OCI-LY1 (cell line): ENCODE measurements at regions not wholly inside any gene's neighbourhood (a gene's known extent, or its start where the extent isn't known, plus 50 kb on each side); places are given as distances from the start of the nearest gene placed in this dataset.

Source experiments
- H2AFZ ChIP-seq: fragments of 200-600 bp; sonication (generic), shearing (Covaris generic); 2 replicates; pipeline ENCODE4 v1.6.0; 2014; ENCODE audit warnings: antibody characterized with exemption, mild to moderate bottlenecking, low read length
- H3F3A ChIP-seq: fragments of 200-600 bp; sonication (generic), shearing (Covaris generic); 2 replicates; pipeline ENCODE4 v1.6.0; 2014; ENCODE audit warnings: mild to moderate bottlenecking, antibody characterized with exemption, low read length, moderate library complexity; ENCODE audit not compliant: insufficient read depth
- H3K27ac ChIP-seq: fragments of 200-600 bp; sonication (generic); 2 replicates; pipeline ENCODE4 v1.5.1; 2014; ENCODE audit warnings: low read length, mixed run types, mild to moderate bottlenecking, low read depth; ENCODE audit not compliant: poor library complexity, severe bottlenecking
- H3K27me3 ChIP-seq: fragments of 200-600 bp; sonication (generic); 2 replicates; pipeline ENCODE4 v1.6.0; 2014; ENCODE audit warnings: antibody characterized with exemption, mild to moderate bottlenecking, low read length, moderate library complexity; ENCODE audit not compliant: insufficient read depth
- H3K36me3 ChIP-seq: fragments of 200-600 bp; sonication (generic); 2 replicates; pipeline ENCODE4 v1.6.1; 2014; ENCODE audit warnings: mild to moderate bottlenecking, antibody characterized with exemption, low read length, moderate library complexity, mixed read lengths; ENCODE audit not compliant: insufficient read depth
- H3K4me1 ChIP-seq: fragments of 200-600 bp; sonication (generic); 2 replicates; pipeline ENCODE4 v1.5.1; 2014; ENCODE audit warnings: mild to moderate bottlenecking, low read length, moderate library complexity; ENCODE audit not compliant: insufficient read depth, severe bottlenecking
- H3K4me2 ChIP-seq: fragments of 200-600 bp; sonication (generic), shearing (Covaris generic); 2 replicates; pipeline ENCODE4 v1.6.1; 2014; ENCODE audit warnings: low read length
- H3K4me3 ChIP-seq: fragments of 200-600 bp; sonication (generic); 2 replicates; pipeline ENCODE4 v1.5.1; 2014; ENCODE audit warnings: low read length, low read depth, mild to moderate bottlenecking, mixed read lengths; ENCODE audit not compliant: poor library complexity, severe bottlenecking
- H3K79me2 ChIP-seq: fragments of 200-600 bp; shearing (Covaris generic); 2 replicates; pipeline ENCODE4 v1.6.1; 2016; ENCODE audit warnings: mixed run types, low read length, mixed read lengths; ENCODE audit not compliant: insufficient read depth
- H3K9ac ChIP-seq: fragments of 200-600 bp; sonication (generic), shearing (Covaris generic); 2 replicates; pipeline ENCODE4 v1.6.1; 2014; ENCODE audit warnings: mild to moderate bottlenecking, low read length, mixed read lengths
- H3K9me2 ChIP-seq: fragments of 200-600 bp; sonication (generic), shearing (Covaris generic); 2 replicates; pipeline ENCODE4 v1.6.1; 2014; ENCODE audit warnings: low read depth, mild to moderate bottlenecking, low read length, mixed read lengths
- H3K9me3 ChIP-seq: fragments of 200-600 bp; shearing (Covaris generic); 2 replicates; pipeline ENCODE4 v1.6.1; 2014; ENCODE audit warnings: low read length, mixed read lengths
- H4K20me1 ChIP-seq: fragments of 200-600 bp; sonication (generic), shearing (Covaris generic); 2 replicates; pipeline ENCODE4 v1.6.0; 2016; ENCODE audit warnings: mild to moderate bottlenecking, low read length; ENCODE audit not compliant: insufficient read depth
- EZH2 ChIP-seq: fragments of 200-600 bp; sonication (generic), shearing (Covaris generic); IDR thresholded peaks from 2 replicates; pipeline ENCODE4 v1.8.0; 2017; ENCODE audit warnings: borderline replicate concordance, mixed run types, mild to moderate bottlenecking, antibody characterized with exemption, low read length, moderate library complexity, mixed read lengths
- TF ChIP-seq, protein P1 (sequence below): fragments of 200-600 bp; sonication (generic), shearing (Covaris generic); IDR thresholded peaks from 2 replicates; pipeline ENCODE4 v1.5.1; 2017; ENCODE audit warnings: mild to moderate bottlenecking, antibody characterized with exemption, low read length, moderate library complexity, mixed read lengths

DNA sequence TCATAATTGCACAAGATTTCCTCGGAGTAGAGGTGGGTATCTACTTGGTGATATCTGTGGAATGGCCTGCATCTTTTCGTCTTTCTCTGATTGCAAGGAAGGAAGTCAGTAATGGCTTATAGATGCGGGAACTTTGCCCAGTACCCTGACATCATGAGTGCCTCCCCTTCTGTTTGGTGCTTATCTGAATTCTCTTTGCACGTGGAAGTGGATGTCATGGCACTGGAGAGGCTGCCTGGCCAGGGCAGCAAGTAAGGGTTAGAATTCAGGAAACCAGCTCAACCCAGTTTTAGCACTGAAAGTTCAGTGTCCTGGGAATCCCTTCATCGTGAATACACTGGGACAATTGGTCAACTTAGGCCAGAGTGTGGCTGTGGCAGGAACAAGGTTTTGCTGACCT, 83.5 kb upstream of the RAPGEF2 start:
- Histone ChIP-seq H4K20me1 (no peaks in the 10 kb centered on the region), H3K9ac (no peak overlapping the region), H3F3A (no peaks in the 10 kb centered on the region), H3K79me2 (no peaks in the 10 kb centered on the region), H3K9me3 (no peaks in the 10 kb centered on the region), H3K4me2 (no peak overlapping the region), H3K4me3 (no peak overlapping the region), H2AFZ (no peak overlapping the region), H3K27me3 (no peaks in the 10 kb centered on the region), H3K36me3 (no peaks in the 10 kb centered on the region), H3K9me2 (no peaks in the 10 kb centered on the region), H3K4me1 (no peaks in the 10 kb centered on the region), H3K27ac (no peak overlapping the region)
- TF ChIP-seq, protein P1, sequence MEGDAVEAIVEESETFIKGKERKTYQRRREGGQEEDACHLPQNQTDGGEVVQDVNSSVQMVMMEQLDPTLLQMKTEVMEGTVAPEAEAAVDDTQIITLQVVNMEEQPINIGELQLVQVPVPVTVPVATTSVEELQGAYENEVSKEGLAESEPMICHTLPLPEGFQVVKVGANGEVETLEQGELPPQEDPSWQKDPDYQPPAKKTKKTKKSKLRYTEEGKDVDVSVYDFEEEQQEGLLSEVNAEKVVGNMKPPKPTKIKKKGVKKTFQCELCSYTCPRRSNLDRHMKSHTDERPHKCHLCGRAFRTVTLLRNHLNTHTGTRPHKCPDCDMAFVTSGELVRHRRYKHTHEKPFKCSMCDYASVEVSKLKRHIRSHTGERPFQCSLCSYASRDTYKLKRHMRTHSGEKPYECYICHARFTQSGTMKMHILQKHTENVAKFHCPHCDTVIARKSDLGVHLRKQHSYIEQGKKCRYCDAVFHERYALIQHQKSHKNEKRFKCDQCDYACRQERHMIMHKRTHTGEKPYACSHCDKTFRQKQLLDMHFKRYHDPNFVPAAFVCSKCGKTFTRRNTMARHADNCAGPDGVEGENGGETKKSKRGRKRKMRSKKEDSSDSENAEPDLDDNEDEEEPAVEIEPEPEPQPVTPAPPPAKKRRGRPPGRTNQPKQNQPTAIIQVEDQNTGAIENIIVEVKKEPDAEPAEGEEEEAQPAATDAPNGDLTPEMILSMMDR, result no peak
- no peak for TF ChIP-seq EZH2

DNA sequence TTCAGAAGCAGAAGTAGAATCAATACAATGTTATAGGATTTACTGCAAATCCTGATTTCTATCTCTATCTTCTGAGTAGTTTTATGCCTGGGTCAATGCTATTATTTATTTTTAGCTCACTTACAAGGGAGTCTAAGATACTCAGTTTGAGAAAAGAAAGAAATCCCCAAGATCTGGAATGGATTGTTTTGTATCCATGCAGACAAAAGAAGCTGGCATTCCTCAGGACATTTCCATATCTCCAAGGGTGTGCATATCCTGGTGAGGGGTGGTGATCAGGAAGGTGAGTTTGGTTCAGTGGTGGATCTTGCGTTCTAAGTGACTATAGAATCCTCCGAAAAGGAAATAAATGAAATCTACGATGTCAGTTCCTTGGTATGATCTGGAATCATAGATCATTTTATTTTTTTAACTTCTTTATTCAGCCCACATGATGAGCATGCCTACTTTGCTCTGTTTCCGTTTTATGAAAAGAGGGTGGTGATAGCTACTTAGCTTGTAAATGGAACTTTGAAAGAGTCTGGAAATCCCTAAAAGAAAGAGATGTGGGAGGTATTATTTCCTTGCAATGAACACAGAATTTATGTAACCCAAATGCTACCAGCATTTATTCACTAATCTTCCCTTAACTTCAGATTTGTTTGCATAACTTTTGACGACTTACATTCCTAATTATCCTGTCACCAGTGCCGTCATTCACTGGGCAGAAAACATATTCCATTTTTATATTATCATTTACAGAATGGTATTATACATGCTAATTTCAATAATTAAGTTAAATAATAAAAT, 81.1 kb upstream of the RAPGEF2 start:
- H3K9ac ChIP-seq, result no peak overlapping the region
- no peak overlapping the region for H3K27ac ChIP-seq

DNA sequence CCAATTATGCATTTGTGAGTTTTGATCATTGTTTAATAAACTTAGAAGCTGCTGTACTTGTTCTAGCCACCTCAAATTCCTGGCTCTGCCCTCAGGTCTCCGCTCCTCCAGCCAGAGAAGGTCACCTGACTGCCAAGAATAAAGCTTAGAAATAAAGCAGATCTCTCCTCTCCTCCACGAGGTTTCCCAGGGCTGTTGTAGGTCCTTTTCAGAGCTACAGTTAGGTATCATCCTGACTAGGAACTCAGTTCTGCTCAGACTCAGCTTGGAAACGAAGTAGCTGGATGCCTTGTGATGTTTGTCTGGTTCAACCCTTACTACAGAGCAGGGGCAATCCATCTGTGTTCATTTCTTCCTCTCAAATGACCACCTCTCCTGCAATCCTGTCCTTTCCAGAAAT, 79.1 kb upstream of the RAPGEF2 start:
- Histone ChIP-seq H3K9me2 (no peaks in the 10 kb centered on the region), H3K9ac (no peak overlapping the region), H3K79me2 (no peaks in the 10 kb centered on the region), H3F3A (no peaks in the 10 kb centered on the region), H2AFZ (no peak overlapping the region), H3K4me1 (no peaks in the 10 kb centered on the region), H3K4me2 (no peak overlapping the region), H3K27ac (no peak overlapping the region), H3K4me3 (no peak overlapping the region), H3K9me3 (no peaks in the 10 kb centered on the region), H4K20me1 (no peaks in the 10 kb centered on the region), H3K27me3 (no peaks in the 10 kb centered on the region), H3K36me3 (no peaks in the 10 kb centered on the region)
- TF ChIP-seq EZH2, result no peak
- TF ChIP-seq, protein P1, result no peak

More for the DNA sequence above, 81.1 kb upstream of the RAPGEF2 start:
- H3K9me3 ChIP-seq, result no peaks in the 10 kb centered on the region
- no peak overlapping the region for H3K4me3 ChIP-seq
- H3K27me3 ChIP-seq, result no peaks in the 10 kb centered on the region
- no peaks in the 10 kb centered on the region for H4K20me1 ChIP-seq
- H3K4me2 ChIP-seq, result no peak overlapping the region
- no peaks in the 10 kb centered on the region for H3K36me3 ChIP-seq
- H3K79me2 ChIP-seq, result no peaks in the 10 kb centered on the region
- no peaks in the 10 kb centered on the region for H3K9me2 ChIP-seq
- no peaks in the 10 kb centered on the region for H3F3A ChIP-seq
- TF ChIP-seq EZH2, result no peak
- TF ChIP-seq, protein P1, result no peak
- no peak overlapping the region for H2AFZ ChIP-seq
- no peaks in the 10 kb centered on the region for H3K4me1 ChIP-seq
